ENCODE measurements at regions not wholly inside any gene's neighbourhood (a gene's known extent, or its start where the extent isn't known, plus 50 kb on each side); places are given as distances from the start of the nearest gene placed in this dataset.

GRCh38 chr9:88216126-88216995 lies 78.1 kb upstream of the SPATA31C2 start:
- POLR2A ChIA-PET: no interaction called here
- Histone ChIP-seq H2AFZ (ENCODE audit: low read depth, low read length, poor library complexity, severe bottlenecking) (no peak overlapping the region), H3K27ac (ENCODE audit: low read depth, low read length) (no peak overlapping the region), H3K9me2 (ENCODE audit: insufficient read depth) (no peaks in the 10 kb centered on the region), H3K4me3 (replicated peaks in 1 of 2; ENCODE audit: low read depth in 1 of 2, low read length in 2 of 2) (no peak overlapping the region), H3K9me3 (ENCODE audit: control insufficient read depth in 1 of 2, insufficient read depth in 1 of 2, low read depth in 1 of 2, low read length in 2 of 2) (no peaks in the 10 kb centered on the region), H3K4me1 (ENCODE audit: control insufficient read depth in 1 of 2, insufficient read depth in 2 of 2, low read length in 2 of 2) (no peaks in the 10 kb centered on the region), H3K27me3 (ENCODE audit: insufficient read depth, low read length) (no peaks in the 10 kb centered on the region), H3K79me2 (ENCODE audit: insufficient read depth, low read length) (no peaks in the 10 kb centered on the region), H3K36me3 (ENCODE audit: control insufficient read depth in 1 of 2, insufficient read depth in 2 of 2, low read length in 2 of 2) (no peaks in the 10 kb centered on the region), H3K9ac (ENCODE audit: low read length) (no peak overlapping the region), H4K20me1 (ENCODE audit: insufficient read depth) (no peaks in the 10 kb centered on the region), H3K4me2 (ENCODE audit: low read length) (no peak overlapping the region)
- RAD21 ChIA-PET (ENCODE audit: low non-redundant PET in 1 of 2, low total read pairs in 2 of 2, uncharacterized antibody in 2 of 2, unreplicated experiment in 2 of 2): no interaction called here
- TF ChIP-seq EGR1 (IDR thresholded peaks at IDR 0.05; ENCODE audit: low read depth) (no peak), EZH2phosphoT487 (IDR thresholded peaks at IDR 0.05; ENCODE audit: borderline replicate concordance) (no peak), ELF1 (IDR thresholded peaks at IDR 0.05; ENCODE audit: borderline replicate concordance, low read depth) (no peak)
- CTCF ChIA-PET: no interaction called here
- BruUV-seq (replicated peaks): no TSS peak
- no peak for DNase-seq (ENCODE audit: low read depth, low spot score)
- intact Hi-C loops (cut with micrococcal nuclease): no loop called here
- ATAC-seq: no peak

DNA sequence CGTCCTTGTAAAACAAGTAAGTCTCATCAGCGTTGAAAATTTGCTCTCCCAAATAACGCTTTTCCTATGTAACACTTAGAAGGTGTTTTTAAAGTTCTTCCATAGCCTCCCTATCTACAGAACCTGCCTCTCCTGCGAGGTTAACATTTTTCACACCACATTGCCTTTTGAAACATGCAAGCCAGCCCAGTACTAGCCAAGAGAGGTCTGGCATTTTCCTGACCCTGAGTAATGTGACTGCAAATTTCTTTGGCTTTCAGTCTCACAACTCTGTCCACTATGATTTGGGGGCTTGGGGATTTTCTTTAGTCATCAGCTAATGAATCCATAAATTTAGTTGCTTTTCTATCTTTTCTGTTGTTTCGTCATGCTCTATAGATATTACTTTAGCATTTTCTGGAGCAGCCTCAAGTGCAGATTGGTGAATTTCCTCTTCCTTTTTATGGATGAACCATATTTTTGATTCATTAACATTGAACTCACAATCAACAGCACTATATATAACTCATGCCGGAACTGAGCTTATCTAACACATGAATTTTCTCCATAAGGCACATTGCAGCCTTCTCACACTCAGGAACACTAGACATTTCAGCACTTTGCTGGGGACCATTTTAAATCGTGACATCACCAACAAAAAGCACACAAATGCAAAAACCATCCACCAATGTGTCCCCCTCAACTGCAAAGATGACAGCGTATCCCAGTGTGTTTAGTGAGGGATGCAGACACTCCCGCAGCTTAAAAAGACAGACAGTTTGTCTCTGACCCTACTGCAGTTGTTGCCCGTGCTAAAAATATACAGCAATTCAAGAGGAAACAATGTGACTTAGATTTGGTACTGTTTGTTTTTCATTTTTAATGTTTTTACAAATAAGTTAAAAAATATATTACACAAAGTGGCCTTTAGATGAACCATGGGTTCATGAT lies 77.2 kb upstream of the SPATA31C2 start:
- RAD21 ChIA-PET (ENCODE audit: low non-redundant PET in 1 of 2, low total read pairs in 2 of 2, uncharacterized antibody in 2 of 2, unreplicated experiment in 2 of 2): no interaction called here
- Histone ChIP-seq H4K20me1 (ENCODE audit: insufficient read depth) (no peaks in the 10 kb centered on the region), H3K9ac (ENCODE audit: low read length) (no peak overlapping the region), H3K4me2 (ENCODE audit: low read length) (no peak overlapping the region), H3K27ac (ENCODE audit: low read depth, low read length) (no peak overlapping the region), H3K36me3 (ENCODE audit: control insufficient read depth in 1 of 2, insufficient read depth in 2 of 2, low read length in 2 of 2) (no peaks in the 10 kb centered on the region), H3K4me3 (replicated peaks in 1 of 2; ENCODE audit: low read depth in 1 of 2, low read length in 2 of 2) (no peak overlapping the region), H3K9me3 (ENCODE audit: control insufficient read depth in 1 of 2, insufficient read depth in 1 of 2, low read depth in 1 of 2, low read length in 2 of 2) (no peaks in the 10 kb centered on the region), H3K9me2 (ENCODE audit: insufficient read depth) (no peaks in the 10 kb centered on the region), H3K79me2 (ENCODE audit: insufficient read depth, low read length) (no peaks in the 10 kb centered on the region), H3K27me3 (ENCODE audit: insufficient read depth, low read length) (no peaks in the 10 kb centered on the region), H3K4me1 (ENCODE audit: control insufficient read depth in 1 of 2, insufficient read depth in 2 of 2, low read length in 2 of 2) (no peaks in the 10 kb centered on the region), H2AFZ (ENCODE audit: low read depth, low read length, poor library complexity, severe bottlenecking) (no peak overlapping the region)
- POLR2A ChIA-PET: no interaction called here
- no TSS peak for BruUV-seq (replicated peaks)
- intact Hi-C loops (cut with micrococcal nuclease): no loop called here
- DNase-seq (ENCODE audit: low read depth, low spot score) (no peak), ATAC-seq (no peak)
- CTCF ChIA-PET: no interaction called here
- TF ChIP-seq TCF7L2 (IDR thresholded peaks at IDR 0.05; ENCODE audit: borderline replicate concordance, extremely low read depth, insufficient read depth, insufficient read length) (no peak), EGR1 (IDR thresholded peaks at IDR 0.05; ENCODE audit: low read depth) (no peak), EZH2phosphoT487 (IDR thresholded peaks at IDR 0.05; ENCODE audit: borderline replicate concordance) (no peak), CEBPB (IDR thresholded peaks at IDR 0.05; ENCODE audit: low read depth) (no peak), SP1 (IDR thresholded peaks at IDR 0.05; ENCODE audit: low read depth) (no peak), POLR2A (IDR thresholded peaks at IDR 0.05; ENCODE audit: borderline replicate concordance, extremely low read depth, insufficient read depth, insufficient read length) (no peak), ELF1 (IDR thresholded peaks at IDR 0.05; ENCODE audit: borderline replicate concordance, low read depth) (no peak), ZNF274 (IDR thresholded peaks at IDR 0.05; ENCODE audit: low read depth, low read length) (no peak), REST (IDR thresholded peaks at IDR 0.05; ENCODE audit: low read depth) (no peak), CBX3 (IDR thresholded peaks at IDR 0.05; ENCODE audit: low read depth) (no peak), SRF (IDR thresholded peaks at IDR 0.05; ENCODE audit: low read depth) (no peak), JUND (IDR thresholded peaks at IDR 0.05) (no peak)
